ENCODE measurements at regions not wholly inside any gene's neighbourhood (a gene's known extent, or its start where the extent isn't known, plus 50 kb on each side); places are given as distances from the start of the nearest gene placed in this dataset.

GRCh38 chr18:34600158-34600557, 109.9 kb upstream of the DTNA start:
- H3K9me3 ChIP-seq, result no peaks in the 10 kb centered on the region
- H3K4me1 ChIP-seq, result no peaks in the 10 kb centered on the region
- intact Hi-C loops (cut with DNase I), result no loop called here
- H3K27ac ChIP-seq, result no peak overlapping the region
- no peaks in the 10 kb centered on the region for H3K27me3 ChIP-seq
- H3K4me3 ChIP-seq, result no peak overlapping the region
- no peaks in the 10 kb centered on the region for H3K36me3 ChIP-seq
- DNase-seq (ENCODE audit: extremely low spot score in 2 of 2), result no peak
- no peak for TF ChIP-seq CTCF (IDR thresholded peaks at IDR 0.05)
- TF ChIP-seq POLR2A (IDR thresholded peaks at IDR 0.05), result no peak
- TF ChIP-seq POLR2AphosphoS5 (IDR thresholded peaks at IDR 0.05; ENCODE audit: insufficient read depth in 1 of 2, low read depth in 1 of 2), result no peak

GRCh38 chr18:34600874-34601656, 109.0 kb upstream of the DTNA start:
- Histone ChIP-seq H3K27me3 (no peaks in the 10 kb centered on the region), H3K4me1 (no peaks in the 10 kb centered on the region), H3K27ac (no peak overlapping the region), H3K4me3 (no peak overlapping the region), H3K9me3 (no peaks in the 10 kb centered on the region), H3K36me3 (no peaks in the 10 kb centered on the region)
- intact Hi-C loops (cut with DNase I), result no loop called here
- no peak for DNase-seq (ENCODE audit: extremely low spot score in 2 of 2)
- TF ChIP-seq POLR2AphosphoS5 (IDR thresholded peaks at IDR 0.05; ENCODE audit: insufficient read depth in 1 of 2, low read depth in 1 of 2), result no peak
- no peak for TF ChIP-seq CTCF (IDR thresholded peaks at IDR 0.05)
- TF ChIP-seq POLR2A (IDR thresholded peaks at IDR 0.05), result no peak

- DNase-seq (ENCODE audit: extremely low spot score in 2 of 2), result no peak
- Histone ChIP-seq H3K9me3 (no peaks in the 10 kb centered on the region), H3K27me3 (no peaks in the 10 kb centered on the region), H3K27ac (no peak overlapping the region), H3K4me1 (no peaks in the 10 kb centered on the region), H3K4me3 (no peak overlapping the region), H3K36me3 (no peaks in the 10 kb centered on the region)
- no peak for TF ChIP-seq POLR2AphosphoS5 (IDR thresholded peaks at IDR 0.05; ENCODE audit: insufficient read depth in 1 of 2, low read depth in 1 of 2)
- TF ChIP-seq POLR2A (IDR thresholded peaks at IDR 0.05), result no peak
- no peak for TF ChIP-seq CTCF (IDR thresholded peaks at IDR 0.05)
- intact Hi-C loops (cut with DNase I), result no loop called here
Measured at GRCh38 chr18:34604591-34604990, 105.5 kb upstream of the DTNA start.

GRCh38 chr18:34606851-34607250, 103.2 kb upstream of the DTNA start:
- TF ChIP-seq POLR2AphosphoS5 (IDR thresholded peaks at IDR 0.05; ENCODE audit: insufficient read depth in 1 of 2, low read depth in 1 of 2), result no peak
- no peak for TF ChIP-seq CTCF (IDR thresholded peaks at IDR 0.05)
- TF ChIP-seq POLR2A (IDR thresholded peaks at IDR 0.05), result no peak
- Histone ChIP-seq H3K9me3 (no peaks in the 10 kb centered on the region), H3K27me3 (no peaks in the 10 kb centered on the region), H3K4me3 (no peak overlapping the region), H3K27ac (no peak overlapping the region), H3K36me3 (no peaks in the 10 kb centered on the region), H3K4me1 (no peaks in the 10 kb centered on the region)
- intact Hi-C loops (cut with DNase I), result no loop called here
- no peak for DNase-seq (ENCODE audit: extremely low spot score in 2 of 2)

GRCh38 chr18:34608064-34608463, 102.0 kb upstream of the DTNA start:
- TF ChIP-seq POLR2AphosphoS5 (IDR thresholded peaks at IDR 0.05; ENCODE audit: insufficient read depth in 1 of 2, low read depth in 1 of 2) (no peak), POLR2A (IDR thresholded peaks at IDR 0.05) (no peak)
- no peaks in the 10 kb centered on the region for H3K9me3 ChIP-seq
- intact Hi-C loops (cut with DNase I), result no loop called here

More at GRCh38 chr18:34608064-34608463, 102.0 kb upstream of the DTNA start:
- H3K27me3 ChIP-seq, result no peaks in the 10 kb centered on the region
- no peaks in the 10 kb centered on the region for H3K4me1 ChIP-seq
- no peak overlapping the region for H3K4me3 ChIP-seq
- H3K27ac ChIP-seq, result no peak overlapping the region
- no peak for DNase-seq (ENCODE audit: extremely low spot score in 2 of 2)
- no peaks in the 10 kb centered on the region for H3K36me3 ChIP-seq
